Progenitor cell of endocrine pancreas (in vitro differentiated cells): ENCODE measurements at regions not wholly inside any gene's neighbourhood (a gene's known extent, or its start where the extent isn't known, plus 50 kb on each side); places are given as distances from the start of the nearest gene placed in this dataset.

Experiments
- DNase-seq: peaks from one replicate; pipeline ENCODE4 v3.0.0; 2021; ENCODE audit warnings: low spot score; ENCODE audit not compliant: unreplicated experiment
- H3K27ac Mint-ChIP-seq: 2 replicates; pipeline ENCODE4 v1.8.0; 2021; ENCODE audit warnings: mild to moderate bottlenecking, moderate library complexity, mixed read lengths
- H3K27me3 Mint-ChIP-seq: 2 replicates; pipeline ENCODE4 v1.8.0; 2021; ENCODE audit warnings: mixed read lengths
- H3K36me3 Mint-ChIP-seq: 2 replicates; pipeline ENCODE4 v1.8.0; 2022; ENCODE audit warnings: mixed read lengths; ENCODE audit not compliant: insufficient read depth
- H3K4me1 Mint-ChIP-seq: 2 replicates; pipeline ENCODE4 v1.8.0; 2021; ENCODE audit warnings: low read depth, mixed read lengths
- H3K4me3 Mint-ChIP-seq: 2 replicates; pipeline ENCODE4 v1.8.0; 2021; ENCODE audit warnings: low read depth, mild to moderate bottlenecking, moderate library complexity, mixed read lengths
- H3K9me3 Mint-ChIP-seq: 2 replicates; pipeline ENCODE4 v1.8.0; 2021; ENCODE audit warnings: low read depth, mixed read lengths
- TF ChIP-seq, protein P1 (sequence below): fragments of 200-600 bp; sonication (generic); IDR thresholded peaks from one replicate; pipeline ENCODE4 v1.5.0; 2021; ENCODE audit warnings: antibody characterized with exemption, mild to moderate bottlenecking; ENCODE audit not compliant: unreplicated experiment

GRCh38 chrX:138031715-138032114, 465.8 kb downstream of the ZIC3 start:
- Mint-ChIP-seq H3K27ac (no peak overlapping the region), H3K27me3 (no peaks in the 10 kb centered on the region), H3K9me3 (peaks cover 9% of the 10 kb centered on the region), H3K4me1 (no peaks in the 10 kb centered on the region), H3K4me3 (no peak overlapping the region), H3K36me3 (no peaks in the 10 kb centered on the region)
- TF ChIP-seq, protein P1, sequence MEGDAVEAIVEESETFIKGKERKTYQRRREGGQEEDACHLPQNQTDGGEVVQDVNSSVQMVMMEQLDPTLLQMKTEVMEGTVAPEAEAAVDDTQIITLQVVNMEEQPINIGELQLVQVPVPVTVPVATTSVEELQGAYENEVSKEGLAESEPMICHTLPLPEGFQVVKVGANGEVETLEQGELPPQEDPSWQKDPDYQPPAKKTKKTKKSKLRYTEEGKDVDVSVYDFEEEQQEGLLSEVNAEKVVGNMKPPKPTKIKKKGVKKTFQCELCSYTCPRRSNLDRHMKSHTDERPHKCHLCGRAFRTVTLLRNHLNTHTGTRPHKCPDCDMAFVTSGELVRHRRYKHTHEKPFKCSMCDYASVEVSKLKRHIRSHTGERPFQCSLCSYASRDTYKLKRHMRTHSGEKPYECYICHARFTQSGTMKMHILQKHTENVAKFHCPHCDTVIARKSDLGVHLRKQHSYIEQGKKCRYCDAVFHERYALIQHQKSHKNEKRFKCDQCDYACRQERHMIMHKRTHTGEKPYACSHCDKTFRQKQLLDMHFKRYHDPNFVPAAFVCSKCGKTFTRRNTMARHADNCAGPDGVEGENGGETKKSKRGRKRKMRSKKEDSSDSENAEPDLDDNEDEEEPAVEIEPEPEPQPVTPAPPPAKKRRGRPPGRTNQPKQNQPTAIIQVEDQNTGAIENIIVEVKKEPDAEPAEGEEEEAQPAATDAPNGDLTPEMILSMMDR: no peak
- DNase-seq: no peak

DNA sequence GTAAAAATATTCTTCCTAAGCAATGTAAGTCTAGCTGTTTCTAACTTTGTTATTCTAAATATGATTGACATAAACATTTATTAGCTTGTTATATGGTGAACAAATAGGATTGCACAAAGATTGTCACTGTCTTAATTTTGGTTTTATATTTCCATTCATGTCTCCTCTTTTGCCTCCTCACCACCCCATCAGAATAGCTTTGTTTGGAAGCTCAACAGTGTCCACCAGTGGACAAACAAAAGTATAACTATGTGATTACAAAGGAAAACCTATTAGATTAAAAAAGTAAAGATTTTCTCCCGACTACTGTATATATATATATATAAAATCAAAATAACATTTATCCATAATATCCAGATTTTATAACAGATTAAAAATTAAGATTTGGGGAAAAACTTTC, 468.2 kb downstream of the ZIC3 start:
- Mint-ChIP-seq H3K4me3 (no peak overlapping the region), H3K36me3 (no peaks in the 10 kb centered on the region), H3K9me3 (peaks cover 17% of the 10 kb centered on the region), H3K27ac (no peak overlapping the region), H3K27me3 (no peaks in the 10 kb centered on the region), H3K4me1 (no peaks in the 10 kb centered on the region)
- no peak for DNase-seq
- TF ChIP-seq, protein P1: peak; percentile 30

DNA sequence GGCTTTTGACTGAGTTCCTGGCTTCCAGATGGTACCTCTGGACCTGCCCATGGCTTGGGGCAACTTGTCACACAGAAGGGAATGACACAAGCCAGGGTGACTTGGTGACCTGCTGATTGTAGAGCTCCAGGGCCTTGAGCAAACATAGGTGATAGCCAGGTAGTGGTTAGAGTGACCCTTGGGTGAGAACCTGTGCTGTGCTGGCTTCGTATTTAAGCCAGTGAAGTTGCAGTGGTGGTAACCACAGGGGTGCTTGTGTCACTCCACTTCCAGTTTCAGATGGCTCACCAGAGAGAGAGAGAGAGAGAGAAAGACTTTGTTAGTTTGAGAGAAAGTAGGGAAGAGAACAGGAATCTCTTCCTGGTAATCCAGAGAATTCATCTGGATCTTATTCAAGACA, 471.6 kb downstream of the ZIC3 start:
- Mint-ChIP-seq H3K9me3 (peaks cover 39% of the 10 kb centered on the region), H3K4me1 (no peaks in the 10 kb centered on the region)

DNA sequence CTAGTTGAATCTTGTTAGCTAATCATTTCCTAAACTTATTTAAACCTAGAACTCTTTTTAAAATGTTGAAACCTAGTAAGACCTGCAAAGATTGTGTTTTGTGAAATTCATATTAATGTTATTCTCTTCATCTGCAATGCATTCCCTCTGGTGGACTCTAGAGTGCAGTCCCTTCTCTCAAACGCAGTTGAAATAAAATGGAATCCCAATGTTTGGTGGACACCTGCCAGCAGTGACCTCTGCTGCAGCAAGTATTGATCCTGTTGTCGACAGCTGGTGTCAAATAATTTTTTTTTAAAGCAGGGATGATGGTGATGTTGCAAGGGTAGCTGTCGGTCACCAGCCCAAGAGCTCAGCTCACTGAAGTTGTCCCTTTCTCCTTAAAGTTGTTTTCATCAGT, 492.0 kb downstream of the ZIC3 start:
- DNase-seq: no peak
- Mint-ChIP-seq H3K27me3 (peaks cover 5% of the 10 kb centered on the region), H3K4me3 (no peak overlapping the region), H3K36me3 (peaks cover 1% of the 10 kb centered on the region), H3K9me3 (peaks cover 31% of the 10 kb centered on the region), H3K4me1 (no peaks in the 10 kb centered on the region), H3K27ac (no peak overlapping the region)
- TF ChIP-seq, protein P1: no peak

More for the DNA sequence above, 471.6 kb downstream of the ZIC3 start:
- Mint-ChIP-seq H3K4me3 (no peak overlapping the region), H3K27ac (no peak overlapping the region), H3K36me3 (peaks cover 2% of the 10 kb centered on the region), H3K27me3 (no peaks in the 10 kb centered on the region)
- DNase-seq: no peak
- TF ChIP-seq, protein P1: no peak

- Mint-ChIP-seq H3K9me3 (peaks cover 21% of the 10 kb centered on the region), H3K27me3 (peaks cover 5% of the 10 kb centered on the region), H3K36me3 (peaks cover 1% of the 10 kb centered on the region), H3K4me1 (no peaks in the 10 kb centered on the region), H3K4me3 (no peak overlapping the region), H3K27ac (no peak overlapping the region)
- TF ChIP-seq, protein P1: no peak
- DNase-seq: no peak
These were observed 493.0 kb downstream of the ZIC3 start for GRCh38 chrX:138058931-138059330.
